NCI-H1694 (cell line): ENCODE measurements at regions not wholly inside any gene's neighbourhood (a gene's known extent, or its start where the extent isn't known, plus 50 kb on each side); places are given as distances from the start of the nearest gene placed in this dataset.
"Not testable (repeated sequence)": the region's sequence is repeated elsewhere in the genome, so short reads cannot be mapped to it uniquely, and the experiment has no call there.

Source experiments
- DNase-seq: peaks from one replicate; lab custom pipeline; 2025; lab: John Stamatoyannopoulos, UW

- no peak for DNase-seq
Observed at GRCh38 chr15:39030291-39031070, 465.9 kb upstream of the RASGRP1 start.

GRCh38 chr15:39031596-39031995 lies 467.0 kb upstream of the RASGRP1 start:
- DNase-seq: no peak

GRCh38 chr15:39034816-39035215 lies 470.2 kb upstream of the RASGRP1 start:
- no peak for DNase-seq

GRCh38 chr15:39037611-39038010 lies 473.0 kb upstream of the RASGRP1 start:
- not testable (repeated sequence) for DNase-seq

GRCh38 chr15:39040861-39041260 lies 476.2 kb upstream of the RASGRP1 start:
- DNase-seq: no peak

- DNase-seq: no peak
Observed at GRCh38 chr15:39041979-39042495, 477.4 kb upstream of the RASGRP1 start.

DNA sequence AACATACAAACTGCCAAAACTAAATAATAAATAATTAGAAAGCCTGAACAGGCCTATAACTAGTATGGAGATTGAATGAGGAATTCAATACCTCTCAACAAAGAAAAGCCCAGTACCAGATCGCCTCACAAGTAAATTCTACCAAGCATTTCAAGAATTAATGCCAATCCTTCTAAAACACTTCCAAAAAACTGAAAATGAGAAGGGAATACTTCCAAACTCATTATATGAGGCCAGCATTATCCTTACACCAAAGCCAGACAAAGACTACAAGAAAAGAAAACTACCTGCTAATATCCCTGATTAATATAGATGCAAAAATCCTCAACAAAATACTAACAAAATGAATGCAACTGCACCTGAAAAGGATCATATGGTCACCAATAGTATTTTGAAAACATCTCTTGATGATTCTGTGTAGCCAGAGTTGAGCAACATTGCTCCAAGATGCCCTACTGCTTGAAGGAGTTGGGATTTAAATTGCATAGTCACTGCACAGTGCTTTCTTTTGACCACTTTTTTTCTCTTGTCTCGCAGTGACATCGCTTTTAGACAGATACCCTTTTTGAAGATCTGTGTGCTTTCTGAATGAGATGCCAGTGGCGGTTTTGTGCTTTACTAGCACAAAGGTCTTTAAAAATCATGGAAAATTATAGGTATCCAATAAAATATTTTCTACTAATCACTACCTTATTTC lies 487.2 kb upstream of the RASGRP1 start:
- peak; percentile 54 for DNase-seq

GRCh38 chr15:39052323-39052705 lies 487.7 kb upstream of the RASGRP1 start:
- DNase-seq: peak; percentile 93

DNA sequence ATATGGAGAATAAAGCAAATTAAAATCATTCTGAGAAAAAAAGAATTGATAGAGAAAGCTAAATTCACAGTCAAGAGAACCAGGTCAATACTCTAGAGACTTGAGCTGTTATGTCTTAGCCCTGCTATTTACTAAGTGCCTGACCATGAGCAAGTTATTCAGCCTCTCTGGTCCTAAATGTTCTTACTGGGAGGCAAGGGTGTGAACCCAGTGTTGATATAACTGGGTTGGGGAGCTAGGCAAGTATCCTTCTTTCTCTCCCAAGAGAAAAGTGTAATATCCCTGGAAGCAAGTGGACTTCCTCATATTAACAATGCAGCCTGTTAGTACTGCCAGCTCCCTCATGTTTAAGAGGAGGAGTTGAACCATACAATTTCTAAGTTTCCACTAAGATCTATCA lies 488.9 kb upstream of the RASGRP1 start:
- no peak for DNase-seq

- no peak for DNase-seq
Observed at GRCh38 chr15:39054128-39054732, 489.6 kb upstream of the RASGRP1 start.

DNA sequence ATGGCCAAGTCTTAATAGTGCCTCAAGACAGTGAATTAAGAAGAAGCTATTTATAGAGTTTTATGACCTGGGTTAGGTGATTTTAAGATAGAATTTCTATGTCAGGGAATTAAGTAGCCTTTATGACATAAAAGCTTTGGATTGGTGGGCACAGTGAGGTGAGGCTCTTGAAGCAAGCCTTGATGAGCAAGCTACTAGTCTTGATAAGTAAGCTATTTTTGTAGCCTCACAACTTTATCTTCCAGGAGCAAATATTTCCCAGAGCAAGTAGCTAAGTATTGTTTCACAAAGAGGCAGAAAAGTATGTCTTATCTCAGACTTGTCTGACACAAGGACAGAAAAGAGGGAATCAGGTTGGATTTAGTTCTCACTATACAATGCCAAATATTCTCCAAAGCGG lies 491.7 kb upstream of the RASGRP1 start:
- no peak for DNase-seq

GRCh38 chr15:39058351-39059131 lies 493.9 kb upstream of the RASGRP1 start:
- no peak for DNase-seq

DNA sequence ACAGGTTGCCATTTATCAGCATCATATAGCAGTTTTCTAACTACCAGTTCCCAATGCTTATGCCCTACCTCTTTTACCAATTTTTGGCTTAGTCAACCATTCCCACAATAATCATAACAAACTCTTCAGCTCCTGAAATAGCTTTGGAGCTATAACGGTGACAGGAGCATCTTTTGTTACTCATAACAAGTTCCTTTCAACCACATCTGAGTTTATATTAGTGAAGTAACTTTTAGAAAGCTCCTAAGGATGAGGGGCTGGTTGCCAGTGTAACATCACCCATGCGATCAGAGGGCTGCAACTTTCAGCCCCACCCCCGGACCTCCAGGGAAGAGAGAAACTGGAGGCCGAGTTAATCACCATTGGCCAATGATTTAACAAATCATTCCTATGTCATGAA lies 495.3 kb upstream of the RASGRP1 start:
- no peak for DNase-seq

DNA sequence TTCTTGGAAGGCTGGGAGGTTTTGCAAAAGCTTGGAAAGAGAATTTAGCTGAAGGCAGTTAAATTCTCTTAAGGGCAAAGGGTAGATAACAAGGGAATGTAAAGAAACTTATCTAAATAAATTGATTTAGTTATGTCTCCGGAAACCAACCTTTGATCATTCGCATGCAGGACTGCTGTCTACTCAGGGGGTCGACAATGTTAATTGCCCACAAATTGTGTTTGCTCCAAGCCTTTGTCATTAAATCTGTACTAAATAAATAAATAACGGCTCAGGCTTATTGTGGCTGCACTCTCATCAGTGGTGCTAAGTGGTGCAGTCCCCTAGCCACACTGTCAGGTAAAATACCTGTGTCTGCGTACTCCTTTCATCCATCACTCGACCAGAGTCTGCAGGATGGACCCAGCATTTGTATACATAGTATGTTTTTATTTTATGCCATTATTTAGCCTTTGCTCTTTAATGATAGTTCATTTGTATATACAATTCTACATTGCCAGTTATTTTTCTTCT lies 497.4 kb upstream of the RASGRP1 start:
- DNase-seq: no peak

DNA sequence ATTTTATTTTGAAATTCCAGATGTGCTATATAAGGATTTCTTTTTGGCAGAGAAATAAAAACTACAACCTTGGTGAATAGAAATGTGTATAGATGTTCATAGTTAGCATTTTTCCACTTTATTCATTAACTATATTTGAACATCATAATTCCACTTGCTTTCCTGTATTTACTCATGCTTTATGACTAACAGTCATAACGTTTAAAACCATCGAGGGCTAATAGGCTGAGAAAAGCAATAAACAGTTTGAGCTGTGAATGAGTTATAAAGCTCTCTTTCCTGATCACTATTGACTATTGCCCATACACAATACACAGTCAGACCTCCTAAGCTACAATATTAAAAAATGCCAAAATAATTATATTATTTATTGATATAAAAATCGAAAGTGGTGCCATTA lies 502.1 kb upstream of the RASGRP1 start:
- no peak for DNase-seq

DNA sequence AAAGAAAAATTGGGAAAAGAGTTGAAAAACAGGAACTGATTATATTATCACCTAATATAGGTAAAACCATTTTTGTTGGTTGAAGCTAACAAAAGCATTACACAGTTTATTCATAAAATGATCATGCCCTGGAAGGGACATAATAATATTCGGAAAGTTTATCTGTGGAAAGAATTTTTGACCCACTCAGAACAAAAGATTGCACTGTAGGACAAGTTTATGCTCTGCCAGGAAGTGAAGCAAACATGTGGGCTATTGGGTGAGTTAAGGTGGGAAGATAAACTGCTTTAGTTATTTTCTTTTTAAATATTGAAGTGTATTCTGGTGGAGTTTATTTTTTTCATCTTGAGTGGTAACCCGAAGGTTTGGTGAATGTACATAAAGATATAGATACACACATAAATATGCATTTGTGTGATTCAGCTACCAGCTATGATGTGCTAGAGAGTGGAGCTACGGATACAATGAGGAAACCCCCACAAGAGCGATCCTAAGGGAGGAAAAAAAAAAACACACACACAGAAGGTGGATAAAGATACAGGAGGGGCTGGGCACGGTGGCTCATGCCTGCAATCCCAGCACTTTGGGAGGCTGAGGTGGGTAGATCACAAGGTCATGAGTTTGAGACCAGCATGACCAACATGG lies 506.4 kb upstream of the THBS1 start:
- DNase-seq: no peak

GRCh38 chr15:39075311-39075710 lies 505.6 kb upstream of the THBS1 start:
- DNase-seq: no peak

GRCh38 chr15:39075756-39076341 lies 505.0 kb upstream of the THBS1 start:
- no peak for DNase-seq

DNA sequence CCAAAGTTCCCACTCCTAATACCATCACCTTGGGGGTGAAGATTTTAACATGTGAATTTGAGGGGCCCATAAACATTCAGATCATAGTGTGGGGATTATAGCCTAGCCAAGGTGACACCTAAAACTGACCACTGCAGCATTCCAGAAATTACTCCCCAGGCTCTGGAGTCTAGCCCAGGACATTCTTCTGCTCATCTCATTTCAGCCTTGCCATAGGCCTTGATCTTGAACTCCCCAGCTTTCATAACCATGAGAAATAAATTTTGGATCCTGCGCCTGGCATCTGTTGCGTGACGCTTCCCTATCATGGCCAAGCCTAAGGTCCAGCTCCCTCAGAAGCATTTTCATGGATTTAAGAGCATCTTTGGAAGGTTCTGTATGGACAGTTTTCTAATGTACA lies 502.9 kb upstream of the THBS1 start:
- no peak for DNase-seq

DNA sequence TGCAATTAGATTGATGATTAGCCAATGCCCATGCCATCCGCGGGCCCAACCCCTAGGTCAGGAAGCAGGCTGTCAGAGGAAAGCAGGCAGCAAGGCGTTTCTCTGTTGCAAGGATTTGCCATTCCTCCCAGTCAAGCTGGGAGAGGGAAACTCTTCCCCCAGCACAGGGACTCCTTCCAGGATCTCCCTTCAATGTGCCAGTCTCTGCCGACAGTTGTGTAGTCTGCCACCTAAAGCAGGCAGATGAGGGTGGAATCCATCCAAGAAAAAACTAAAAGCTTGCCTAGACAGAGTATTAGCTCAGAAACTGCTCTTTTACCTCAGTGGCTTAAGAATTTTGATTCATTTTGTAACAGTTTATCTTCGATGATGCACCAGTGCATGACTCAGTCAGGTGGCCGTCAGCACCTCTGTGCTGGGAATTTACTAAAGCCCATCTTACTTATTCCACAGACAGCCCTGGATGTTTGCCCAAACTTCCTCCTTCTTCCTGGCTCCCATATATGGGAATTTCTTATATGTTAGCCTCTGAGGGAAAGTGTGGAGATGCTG lies 501.5 kb upstream of the THBS1 start:
- DNase-seq: no peak

DNA sequence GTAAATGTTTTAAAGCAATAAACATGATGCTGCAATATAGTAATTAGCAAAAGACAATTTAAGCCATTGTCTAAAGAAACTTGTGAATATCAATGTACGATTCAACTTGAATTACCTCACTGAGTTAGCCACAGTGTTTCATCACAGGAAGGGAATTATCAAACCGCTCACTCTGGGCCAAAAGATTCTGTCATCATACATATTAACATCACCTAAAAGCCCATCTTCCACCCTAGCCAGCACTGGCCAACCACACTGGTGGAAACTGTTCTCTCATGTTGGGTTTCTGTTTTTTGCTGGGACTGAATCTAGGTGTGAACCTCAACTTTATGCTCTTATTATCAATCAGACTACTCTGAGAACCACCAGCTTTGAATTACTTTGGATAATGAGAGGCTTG lies 497.7 kb upstream of the THBS1 start:
- no peak for DNase-seq
